Prostate gland (tissue), 2 donors: ENCODE measurements at regions not wholly inside any gene's neighbourhood (a gene's known extent, or its start where the extent isn't known, plus 50 kb on each side); places are given as distances from the start of the nearest gene placed in this dataset.

Experiments used
- DNase-seq: peaks from one replicate; pipeline ENCODE4 v3.0.0-alpha.2; 2019; ENCODE audit warnings: low spot score
- H3K27ac ChIP-seq, 2 donors: fragments of 200-600 bp; sonication (generic); 2 replicates each; pipeline ENCODE4 v1.5.1; 2017 to 2019
- H3K27me3 ChIP-seq: fragments of 200-600 bp; sonication (generic); replicated peaks from 2 replicates; pipeline ENCODE4 v1.5.1; 2019; ENCODE audit not compliant: insufficient read depth
- H3K36me3 ChIP-seq, 2 donors: fragments of 200-600 bp; sonication (generic); 1 replicate in 1 of 2; 2 replicates in 1 of 2; pipeline versions ENCODE4 v1.5.1 to v1.8.1; 2017 to 2019
- H3K4me1 ChIP-seq: fragments of 200-600 bp; sonication (generic); replicated peaks from 2 replicates; pipeline ENCODE4 v1.5.1; 2019
- H3K4me3 ChIP-seq, 2 donors: fragments of 200-600 bp; sonication (generic); 2 replicates each; pipeline ENCODE4 v1.5.1; 2017 to 2019
- H3K9me3 ChIP-seq: fragments of 200-600 bp; sonication (generic); 2 replicates; pipeline ENCODE4 v1.5.1; 2017
- POLR2A ChIP-seq: fragments of 450-650 bp; IDR thresholded peaks from one replicate; pipeline ENCODE4 v1.6.1; 2016; ENCODE audit warnings: antibody characterized with exemption, mild to moderate bottlenecking
- POLR2AphosphoS5 ChIP-seq: sonication (generic); formaldehyde crosslinking; IDR thresholded peaks from one replicate; pipeline ENCODE4 v1.6.1; 2017; ENCODE audit warnings: antibody characterized with exemption
- WGBS: methylation state at CpG from one replicate; pipeline ENCODE4 v1.1.5; 2018; 5-methylcytosine and 5-hydroxymethylcytosine counted together
- intact Hi-C: fragments of 100-400 bp; cut with DNase I; formaldehyde crosslinking; loops from one replicate; pipeline ENCODE4 v1.14.2; 2022
- TF ChIP-seq, protein P1 (sequence below), 4 experiments: fragments of 200-600 bp in 2 of 4; fragments of 450-650 bp in 2 of 4; sonication (generic) in 2 of 4; IDR thresholded peaks; 1 replicate in 3 of 4; 2 replicates in 1 of 4; pipeline ENCODE4 v1.5.1; 2016 to 2019; ENCODE audit warnings: antibody characterized with exemption in 4 of 4, mild to moderate bottlenecking in 2 of 4, moderate library complexity in 2 of 4

DNA sequence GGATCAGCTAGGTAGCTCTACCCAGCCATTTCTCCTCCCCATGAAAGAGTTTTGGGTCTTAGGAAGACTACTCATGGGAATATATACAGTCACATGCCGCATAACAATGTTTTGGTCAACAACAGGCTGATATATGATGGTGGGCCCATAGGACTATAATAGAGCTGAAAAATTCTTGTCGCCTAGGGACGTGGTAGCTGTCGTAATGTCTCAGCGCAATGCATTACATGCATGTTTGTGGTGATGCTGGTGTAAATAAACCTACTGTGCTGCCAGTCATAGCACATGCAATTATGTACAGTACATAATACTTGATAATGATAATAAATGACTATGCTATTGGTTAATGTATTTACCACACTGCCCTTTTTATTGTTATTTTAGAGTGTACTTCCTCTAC, 78.2 kb upstream of the DLX6 start:
- Histone ChIP-seq H3K27ac (no peak overlapping the region), H3K4me3 (no peak overlapping the region), H3K36me3 (no peaks in the 10 kb centered on the region), H3K4me1 (no peaks in the 10 kb centered on the region), H3K9me3 (no peaks in the 10 kb centered on the region), H3K27me3 (no peaks in the 10 kb centered on the region)
- no peak for DNase-seq
- TF ChIP-seq, protein P1, sequence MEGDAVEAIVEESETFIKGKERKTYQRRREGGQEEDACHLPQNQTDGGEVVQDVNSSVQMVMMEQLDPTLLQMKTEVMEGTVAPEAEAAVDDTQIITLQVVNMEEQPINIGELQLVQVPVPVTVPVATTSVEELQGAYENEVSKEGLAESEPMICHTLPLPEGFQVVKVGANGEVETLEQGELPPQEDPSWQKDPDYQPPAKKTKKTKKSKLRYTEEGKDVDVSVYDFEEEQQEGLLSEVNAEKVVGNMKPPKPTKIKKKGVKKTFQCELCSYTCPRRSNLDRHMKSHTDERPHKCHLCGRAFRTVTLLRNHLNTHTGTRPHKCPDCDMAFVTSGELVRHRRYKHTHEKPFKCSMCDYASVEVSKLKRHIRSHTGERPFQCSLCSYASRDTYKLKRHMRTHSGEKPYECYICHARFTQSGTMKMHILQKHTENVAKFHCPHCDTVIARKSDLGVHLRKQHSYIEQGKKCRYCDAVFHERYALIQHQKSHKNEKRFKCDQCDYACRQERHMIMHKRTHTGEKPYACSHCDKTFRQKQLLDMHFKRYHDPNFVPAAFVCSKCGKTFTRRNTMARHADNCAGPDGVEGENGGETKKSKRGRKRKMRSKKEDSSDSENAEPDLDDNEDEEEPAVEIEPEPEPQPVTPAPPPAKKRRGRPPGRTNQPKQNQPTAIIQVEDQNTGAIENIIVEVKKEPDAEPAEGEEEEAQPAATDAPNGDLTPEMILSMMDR (IDR thresholded peaks at IDR 0.05), result no peak
- no peak for TF ChIP-seq POLR2A
- TF ChIP-seq POLR2AphosphoS5, result no peak
- intact Hi-C loops, result no loop called here
- 92% methylated on average over 5 of the region's 5 CpGs for WGBS

DNA sequence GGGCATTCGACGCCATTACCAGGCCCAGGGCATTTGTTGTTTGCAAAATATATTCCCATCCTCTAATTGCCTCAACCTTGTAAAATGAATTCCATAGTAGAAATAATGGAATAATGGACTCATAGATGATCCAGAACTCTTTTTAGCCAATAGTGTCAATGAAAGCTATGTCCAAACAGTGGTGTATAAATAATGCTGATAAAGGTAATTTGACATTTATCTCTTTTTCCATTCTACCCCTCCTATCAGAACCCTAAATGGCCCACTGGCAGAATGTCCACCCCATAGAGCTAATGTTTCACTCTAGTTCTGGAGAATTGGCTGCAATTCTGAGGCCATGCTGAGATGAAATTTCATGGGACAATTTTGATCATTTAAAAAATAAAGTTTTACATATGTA, 76.4 kb upstream of the DLX6 start:
- H3K9me3 ChIP-seq, result no peaks in the 10 kb centered on the region
- no peaks in the 10 kb centered on the region for H3K27me3 ChIP-seq
- H3K36me3 ChIP-seq, result no peaks in the 10 kb centered on the region
- DNase-seq, result no peak
- WGBS, result 40% methylated on average over 2 of the region's 2 CpGs
- no peaks in the 10 kb centered on the region for H3K4me1 ChIP-seq
- TF ChIP-seq POLR2A (no peak), POLR2AphosphoS5 (no peak)
- TF ChIP-seq, protein P1 (IDR thresholded peaks at IDR 0.05), result no peak
- H3K27ac ChIP-seq, result no peak overlapping the region
- intact Hi-C loops, result no loop called here
- H3K4me3 ChIP-seq, result no peak overlapping the region

DNA sequence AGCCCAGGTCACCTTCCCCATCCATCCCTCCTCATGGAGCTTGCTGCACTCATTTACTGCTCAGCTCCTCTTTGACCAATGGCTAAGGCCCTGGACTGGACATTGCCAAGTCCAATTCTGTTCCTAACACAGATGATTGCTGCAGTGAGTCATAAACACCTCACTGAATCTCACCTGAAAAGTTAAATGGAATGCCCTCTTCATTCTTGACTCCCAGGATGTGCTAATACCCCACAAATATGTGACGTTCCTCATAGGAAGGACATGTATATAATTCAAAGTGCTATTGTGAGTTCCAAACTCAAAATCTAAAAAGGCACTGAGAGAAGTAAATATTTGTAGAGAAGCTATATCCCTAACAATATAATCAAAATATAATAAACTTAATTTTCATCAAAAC, 73.5 kb upstream of the DLX6 start:
- TF ChIP-seq POLR2AphosphoS5, result no peak
- no peak for TF ChIP-seq POLR2A
- TF ChIP-seq, protein P1 (IDR thresholded peaks at IDR 0.05), result no peak
- no peaks in the 10 kb centered on the region for H3K4me1 ChIP-seq
- no peaks in the 10 kb centered on the region for H3K27me3 ChIP-seq
- no peak overlapping the region for H3K27ac ChIP-seq
- intact Hi-C loops, result no loop called here
- H3K4me3 ChIP-seq, result no peak overlapping the region
- no peaks in the 10 kb centered on the region for H3K9me3 ChIP-seq
- no peak for DNase-seq
- no peaks in the 10 kb centered on the region for H3K36me3 ChIP-seq
- WGBS, result 91% methylated on average over 1 of the region's 1 CpG

DNA sequence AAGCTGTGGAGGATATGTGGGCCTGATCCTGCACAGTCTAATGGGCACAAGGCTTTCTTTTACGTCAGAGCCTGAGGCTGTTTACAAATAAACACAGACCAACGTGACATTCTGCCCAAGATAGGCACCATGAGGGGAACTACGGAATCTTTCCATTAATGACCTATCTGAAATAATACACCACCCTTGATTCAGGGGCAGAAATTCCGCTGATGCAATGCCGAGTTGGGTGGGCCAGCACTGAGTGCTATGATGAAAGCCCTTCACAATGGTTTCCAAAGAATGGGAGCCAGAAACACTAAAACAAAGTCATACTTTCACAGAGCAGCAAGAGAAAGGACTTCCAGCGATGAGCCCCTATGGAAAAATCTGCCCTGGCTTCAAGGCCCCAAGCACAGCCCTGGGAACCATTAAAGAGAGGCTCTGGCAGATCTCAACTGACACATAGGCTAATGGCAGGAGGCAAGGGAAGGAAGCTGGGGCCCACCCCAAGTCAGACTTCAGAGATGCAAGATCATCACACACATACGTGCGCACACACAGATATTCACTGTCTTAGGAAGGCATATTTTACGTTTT, 72.2 kb upstream of the DLX6 start:
- intact Hi-C loops, result no loop called here
- DNase-seq, result no peak
- Histone ChIP-seq H3K4me3 (no peak overlapping the region), H3K27ac (no peak overlapping the region), H3K36me3 (no peaks in the 10 kb centered on the region), H3K27me3 (no peaks in the 10 kb centered on the region), H3K4me1 (no peaks in the 10 kb centered on the region), H3K9me3 (no peaks in the 10 kb centered on the region)
- TF ChIP-seq, protein P1 (IDR thresholded peaks at IDR 0.05), result no peak
- TF ChIP-seq POLR2AphosphoS5 (no peak), POLR2A (no peak)
- WGBS, result 72% methylated on average over 9 of the region's 9 CpGs

DNA sequence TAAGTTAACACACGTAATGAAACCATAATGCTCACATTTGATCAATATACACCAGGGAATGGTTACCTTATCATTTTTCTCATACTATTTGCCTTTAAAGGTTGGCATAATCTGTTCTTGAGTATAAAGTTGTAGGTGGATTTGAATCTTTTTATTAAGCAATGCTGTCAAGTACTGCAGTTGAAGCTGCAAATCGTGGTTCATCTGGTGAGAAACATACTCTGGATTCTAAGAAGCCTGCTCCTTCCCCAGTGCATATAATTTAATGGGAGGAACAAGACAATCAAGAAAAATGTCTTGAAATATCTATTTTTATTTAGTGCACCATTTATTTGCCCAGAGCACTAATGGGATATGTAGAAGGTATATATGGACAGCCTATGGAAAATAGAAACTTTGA, 68.7 kb upstream of the DLX6 start:
- WGBS, result 88% methylated on average over 2 of the region's 2 CpGs
- TF ChIP-seq POLR2AphosphoS5, result no peak
- Histone ChIP-seq H3K9me3 (no peaks in the 10 kb centered on the region), H3K27me3 (no peaks in the 10 kb centered on the region), H3K36me3 (no peaks in the 10 kb centered on the region), H3K4me3 (no peak overlapping the region), H3K27ac (no peak overlapping the region), H3K4me1 (no peaks in the 10 kb centered on the region)
- intact Hi-C loops, result no loop called here
- no peak for DNase-seq
